HEK293 (cell line): ENCODE measurements at regions not wholly inside any gene's neighbourhood (a gene's known extent, or its start where the extent isn't known, plus 50 kb on each side); places are given as distances from the start of the nearest gene placed in this dataset.
A peak's percentile ranks its signal among the peaks of the same experiment; 100 is the strongest.

ENCODE experiments used
- CTCF ChIA-PET: fragments of 350-600 bp; formaldehyde crosslinking; extraction: SDS; loops from one replicate; lab custom pipeline; 2021; ENCODE audit warnings: antibody characterized with exemption; lab: Yijun Ruan, JAX
- POLR2A ChIA-PET: fragments of 300-600 bp; formaldehyde crosslinking; extraction: SDS; loops from one replicate; lab custom pipeline; 2020; ENCODE audit warnings: antibody characterized with exemption, inconsistent platforms; lab: Yijun Ruan, JAX
- H3K27ac ChIP-seq: fragments of 200-500 bp; sonication (Bioruptor generic); 2 replicates; pipeline ENCODE4 v1.5.1; 2014; ENCODE audit warnings: low read depth, low read length, control low read depth, inconsistent platforms; ENCODE audit errors: extremely low read depth
- H3K36me3 ChIP-seq, 2 experiments: fragments of 200-500 bp in 1 of 2; sonication (Bioruptor generic) in 1 of 2; 1 replicate in 1 of 2; 2 replicates in 1 of 2; pipeline ENCODE4 v1.5.1; 2014 to 2017; ENCODE audit warnings: inconsistent platforms in 2 of 2, low read length in 2 of 2; ENCODE audit not compliant: control insufficient read depth in 2 of 2, insufficient read depth in 1 of 2
- H3K4me1 ChIP-seq: fragments of 200-500 bp; sonication (Bioruptor generic); 2 replicates; pipeline ENCODE4 v1.5.1; 2014; ENCODE audit warnings: mild to moderate bottlenecking, low read length, inconsistent platforms; ENCODE audit not compliant: control insufficient read depth, insufficient read depth
- H3K4me3 ChIP-seq: 2 replicates; pipeline ENCODE4 v1.5.1; 2011; ENCODE audit warnings: low read depth, mild to moderate bottlenecking, control low read depth, low read length, moderate library complexity
- H3K9me3 ChIP-seq: fragments of 200-500 bp; sonication (Bioruptor generic); 2 replicates; pipeline ENCODE4 v1.5.1; 2014; ENCODE audit warnings: low read depth, low read length, inconsistent platforms; ENCODE audit not compliant: control insufficient read depth, insufficient read depth
- GLI4 ChIP-seq: fragments of 450-650 bp; formaldehyde crosslinking; IDR thresholded peaks from 2 replicates; pipeline ENCODE4 v1.5.1; 2016; ENCODE audit warnings: missing biosample characterization, missing genetic modification characterization
- KLF16 ChIP-seq: fragments of 450-650 bp; formaldehyde crosslinking; IDR thresholded peaks from 2 replicates; pipeline ENCODE4 v1.5.1; 2017; ENCODE audit warnings: missing biosample characterization, missing genetic modification characterization
- PATZ1 ChIP-seq: fragments of 450-650 bp; formaldehyde crosslinking; IDR thresholded peaks from 2 replicates; pipeline ENCODE4 v1.5.1; 2016; ENCODE audit warnings: missing biosample characterization, missing genetic modification characterization
- PRDM1 ChIP-seq: fragments of 450-650 bp; formaldehyde crosslinking; IDR thresholded peaks from 2 replicates; pipeline ENCODE4; 2016; ENCODE audit warnings: missing biosample characterization, missing genetic modification characterization
- ZBTB10 ChIP-seq: fragments of 450-650 bp; formaldehyde crosslinking; IDR thresholded peaks from 2 replicates; pipeline ENCODE4 v1.5.1; 2016; ENCODE audit warnings: missing biosample characterization, missing genetic modification characterization
- ZNF10 ChIP-seq: fragments of 450-650 bp; formaldehyde crosslinking; IDR thresholded peaks from 2 replicates; pipeline ENCODE4 v1.5.1; 2017; ENCODE audit warnings: missing biosample characterization, missing genetic modification characterization
- ZNF16 ChIP-seq: fragments of 450-650 bp; formaldehyde crosslinking; IDR thresholded peaks from 2 replicates; pipeline ENCODE4 v1.5.1; 2016; ENCODE audit warnings: low read depth, missing biosample characterization, missing genetic modification characterization
- ZNF2 ChIP-seq: fragments of 450-650 bp; formaldehyde crosslinking; IDR thresholded peaks from 2 replicates; pipeline ENCODE4 v1.5.1; 2016; ENCODE audit warnings: missing biosample characterization, missing genetic modification characterization
- ZNF239 ChIP-seq: fragments of 450-650 bp; formaldehyde crosslinking; IDR thresholded peaks from 2 replicates; pipeline ENCODE4 v1.5.1; 2016; ENCODE audit warnings: missing biosample characterization, missing genetic modification characterization
- ZNF266 ChIP-seq: fragments of 450-650 bp; formaldehyde crosslinking; IDR thresholded peaks from 2 replicates; pipeline ENCODE4 v1.5.1; 2016; ENCODE audit warnings: missing biosample characterization, missing genetic modification characterization, low read depth
- ZNF529 ChIP-seq: fragments of 450-650 bp; formaldehyde crosslinking; IDR thresholded peaks from 2 replicates; pipeline ENCODE4 v1.5.1; 2017; ENCODE audit warnings: missing genetic modification characterization, missing biosample characterization; ENCODE audit not compliant: insufficient replicate concordance
- ZNF701 ChIP-seq: fragments of 450-650 bp; formaldehyde crosslinking; IDR thresholded peaks from 2 replicates; pipeline ENCODE4 v1.5.1; 2016; ENCODE audit warnings: missing biosample characterization, missing genetic modification characterization
- ZNF747 ChIP-seq: fragments of 450-650 bp; formaldehyde crosslinking; IDR thresholded peaks from 2 replicates; pipeline ENCODE4 v1.5.1; 2016; ENCODE audit warnings: missing biosample characterization, missing genetic modification characterization
- ZNF768 ChIP-seq: fragments of 450-650 bp; formaldehyde crosslinking; IDR thresholded peaks from 2 replicates; pipeline ENCODE4 v1.5.1; 2018; ENCODE audit warnings: missing biosample characterization, mild to moderate bottlenecking, missing genetic modification characterization
- ZNF791 ChIP-seq: fragments of 450-650 bp; formaldehyde crosslinking; IDR thresholded peaks from 2 replicates; pipeline ENCODE4 v1.5.1; 2016; ENCODE audit warnings: missing biosample characterization, missing genetic modification characterization
- ZNF792 ChIP-seq: fragments of 450-650 bp; formaldehyde crosslinking; IDR thresholded peaks from 2 replicates; pipeline ENCODE4 v1.5.1; 2016; ENCODE audit warnings: missing biosample characterization, missing genetic modification characterization
- ZSCAN16 ChIP-seq: fragments of 450-650 bp; formaldehyde crosslinking; IDR thresholded peaks from 2 replicates; pipeline ENCODE4 v1.5.1; 2016; ENCODE audit warnings: missing biosample characterization, missing genetic modification characterization
- ZSCAN5A ChIP-seq: fragments of 450-650 bp; formaldehyde crosslinking; IDR thresholded peaks from 2 replicates; pipeline ENCODE4 v1.5.1; 2016; ENCODE audit warnings: missing biosample characterization, missing genetic modification characterization
- ZXDB ChIP-seq: fragments of 450-650 bp; formaldehyde crosslinking; IDR thresholded peaks from 2 replicates; pipeline ENCODE4 v1.5.1; 2016; ENCODE audit warnings: missing biosample characterization, missing genetic modification characterization

GRCh38 chr16:11429123-11429522 lies 83.9 kb downstream of the RMI2 start:
- TF ChIP-seq ZNF747 (tag by site-specific recombination) (no peak), ZNF2 (tag by site-specific recombination) (no peak)
- TF ChIP-seq, all 188 proteins: peak for 0

GRCh38 chr16:11429823-11430222 lies 84.6 kb downstream of the RMI2 start:
- H3K9me3 ChIP-seq, result no peaks in the 10 kb centered on the region
- no peak overlapping the region for H3K4me3 ChIP-seq
- no peaks in the 10 kb centered on the region for H3K4me1 ChIP-seq
- TF ChIP-seq ZSCAN5A (tag by site-specific recombination) (no peak), ZNF791 (tag by site-specific recombination) (no peak), ZXDB (tag by site-specific recombination) (no peak), ZNF792 (tag by site-specific recombination) (no peak), ZBTB10 (tag by site-specific recombination) (no peak)
- POLR2A ChIA-PET, result interaction anchor here (0.7 kb wide), 1 partner anchor 72 kb away, joined by 3 read pairs; no protein-coding TSS in a partner anchor
- no peak overlapping the region for H3K27ac ChIP-seq
- CTCF ChIA-PET, result interaction anchor here (0.7 to 1.0 kb wide), 2 partner anchors 147 to 214 kb away, joined by 3 to 5 read pairs; no protein-coding TSS in a partner anchor
- H3K36me3 ChIP-seq, result no peaks in the 10 kb centered on the region

More at GRCh38 chr16:11429123-11429522, 83.9 kb downstream of the RMI2 start:
- H3K9me3 ChIP-seq, result no peaks in the 10 kb centered on the region
- no peaks in the 10 kb centered on the region for H3K36me3 ChIP-seq
- ChIA-PET CTCF (interaction anchor here (0.7 kb wide), 1 partner anchor 21 kb away, joined by 4 read pairs; no protein-coding TSS in a partner anchor), POLR2A (no interaction called here)
- H3K27ac ChIP-seq, result no peak overlapping the region
- H3K4me3 ChIP-seq, result no peak overlapping the region
- H3K4me1 ChIP-seq, result no peaks in the 10 kb centered on the region

- Histone ChIP-seq H3K36me3 (no peaks in the 10 kb centered on the region), H3K4me1 (no peaks in the 10 kb centered on the region), H3K9me3 (no peaks in the 10 kb centered on the region)
- POLR2A ChIA-PET, result interaction anchor here (0.7 kb wide), 1 partner anchor 71 kb away, joined by 3 read pairs; no protein-coding TSS in a partner anchor
- CTCF ChIA-PET, result interaction anchor here (1.0 kb wide), 1 partner anchor 146 kb away, joined by 5 read pairs; no protein-coding TSS in a partner anchor
- no peak for TF ChIP-seq ZNF16
- TF ChIP-seq ZNF239 (tag by site-specific recombination), result peak; percentile 97
- TF ChIP-seq, all 188 proteins: peak for 1
- Histone ChIP-seq H3K27ac (no peak overlapping the region), H3K4me3 (no peak overlapping the region)
Observed at GRCh38 chr16:11430601-11431317, 85.5 kb downstream of the RMI2 start.

GRCh38 chr16:11431915-11432465 lies 86.7 kb downstream of the RMI2 start:
- TF ChIP-seq GLI4 (tag by site-specific recombination) (no peak), KLF16 (tag by site-specific recombination) (no peak), PRDM1 (tag by site-specific recombination) (no peak), ZNF266 (no peak), ZNF529 (tag by site-specific recombination) (no peak), PATZ1 (no peak), ZSCAN16 (tag by site-specific recombination) (no peak), ZNF768 (tag by site-specific recombination) (no peak), ZNF10 (tag by site-specific recombination) (no peak), ZNF701 (tag by site-specific recombination) (no peak)
- no peaks in the 10 kb centered on the region for H3K4me1 ChIP-seq
- H3K36me3 ChIP-seq, result no peaks in the 10 kb centered on the region
- ChIA-PET POLR2A (no interaction called here), CTCF (interaction anchor here (0.8 to 1.6 kb wide), 4 partner anchors 15 to 100 kb away, joined by 3 to 4 read pairs (median 4); no protein-coding TSS in a partner anchor)
- no peaks in the 10 kb centered on the region for H3K9me3 ChIP-seq
- H3K4me3 ChIP-seq, result no peak overlapping the region
- H3K27ac ChIP-seq, result no peak overlapping the region
